Cardiac fibroblast (primary cell): ENCODE measurements at regions not wholly inside any gene's neighbourhood (a gene's known extent, or its start where the extent isn't known, plus 50 kb on each side); places are given as distances from the start of the nearest gene placed in this dataset.
A peak's percentile ranks its signal among the peaks of the same experiment; 100 is the strongest.

Experiments used
- DNase-seq, 2 donors: peaks; one replicate each; pipeline versions ENCODE4 v3.0.0 to v3.0.0-alpha.2; 2010; ENCODE audit warnings: low read depth in 2 of 2
- H3K4me3 ChIP-seq, 2 donors: replicated peaks in 1 of 2; 1 replicate in 1 of 2; 2 replicates in 1 of 2; pipeline ENCODE4 v1.5.1; 2011; ENCODE audit warnings: low read depth in 2 of 2, low read length in 2 of 2, mild to moderate bottlenecking in 2 of 2, moderate library complexity in 1 of 2
- CTCF ChIP-seq: IDR thresholded peaks from one replicate; pipeline ENCODE4 v1.5.1; 2011; ENCODE audit warnings: low read depth, mild to moderate bottlenecking, low read length, inconsistent platforms

- no peak for DNase-seq
- TF ChIP-seq CTCF: no peak
- H3K4me3 ChIP-seq: no peak overlapping the region
Observed at GRCh38 chr1:83000286-83000685, 998.6 kb downstream of the TTLL7 start.

GRCh38 chr1:82995951-82996350, 1003.0 kb downstream of the TTLL7 start:
- DNase-seq: no peak
- TF ChIP-seq CTCF: no peak
- no peak overlapping the region for H3K4me3 ChIP-seq

- no peak overlapping the region for H3K4me3 ChIP-seq
- DNase-seq: peak in 1 of 2 donors; percentile 5
- TF ChIP-seq CTCF: no peak
Observed at GRCh38 chr1:82994616-82995263, 1004.2 kb downstream of the TTLL7 start.

- DNase-seq: no peak
- no peak overlapping the region for H3K4me3 ChIP-seq
- TF ChIP-seq CTCF: no peak
Observed at GRCh38 chr1:82991569-82991968, 1007.4 kb downstream of the TTLL7 start.

- no peak overlapping the region for H3K4me3 ChIP-seq
- TF ChIP-seq CTCF: no peak
- no peak for DNase-seq
Observed at GRCh38 chr1:82979593-82980236, 1019.2 kb downstream of the TTLL7 start.

GRCh38 chr1:82978461-82979324, 1020.2 kb downstream of the TTLL7 start:
- TF ChIP-seq CTCF: no peak
- no peak overlapping the region for H3K4me3 ChIP-seq
- no peak for DNase-seq
